ENCODE measurements at regions not wholly inside any gene's neighbourhood (a gene's known extent, or its start where the extent isn't known, plus 50 kb on each side); places are given as distances from the start of the nearest gene placed in this dataset.
A peak's percentile ranks its signal among the peaks of the same experiment; 100 is the strongest.
"Not testable (repeated sequence)": the region's sequence is repeated elsewhere in the genome, so short reads cannot be mapped to it uniquely, and the experiment has no call there.

DNA sequence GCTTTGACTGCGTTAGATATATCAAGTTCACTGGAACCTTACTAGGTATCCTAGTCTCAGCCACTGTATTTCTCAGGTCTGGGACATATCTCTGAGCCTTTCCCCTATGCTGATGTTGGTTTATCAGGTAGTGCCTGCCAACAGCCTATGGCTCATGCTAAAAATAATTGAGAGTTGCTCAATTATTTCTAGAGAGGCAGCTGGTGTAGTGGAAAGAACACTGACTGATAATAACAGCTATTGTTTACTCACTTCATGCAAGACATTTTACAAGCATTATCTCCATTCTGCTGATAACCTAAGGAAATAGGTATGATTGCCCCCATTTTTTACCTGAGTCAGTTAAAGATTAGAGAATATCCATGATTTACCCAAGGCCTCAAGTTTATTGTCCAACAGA, 231.4 kb downstream of the LRRN1 start:
- DNase-seq: no peak

DNA sequence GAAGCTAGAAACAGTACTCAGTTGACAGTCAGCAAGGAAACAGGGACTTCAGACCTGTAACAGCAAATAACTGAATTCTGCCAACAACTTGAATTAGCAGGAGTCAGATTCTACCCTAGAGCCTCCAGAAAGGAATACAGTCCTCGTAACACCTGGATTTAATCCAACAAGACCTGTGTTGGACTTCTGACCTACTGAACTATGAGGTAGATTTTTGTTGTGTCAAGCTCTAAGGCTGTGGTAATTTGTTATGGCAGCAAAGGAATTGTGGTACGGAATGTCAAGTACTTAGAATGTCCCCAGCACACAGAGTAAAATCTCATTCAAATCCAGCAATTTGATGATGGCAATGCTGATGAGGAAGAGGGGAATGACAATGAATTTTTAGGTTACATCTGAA, 234.1 kb downstream of the LRRN1 start:
- no peak for DNase-seq

DNA sequence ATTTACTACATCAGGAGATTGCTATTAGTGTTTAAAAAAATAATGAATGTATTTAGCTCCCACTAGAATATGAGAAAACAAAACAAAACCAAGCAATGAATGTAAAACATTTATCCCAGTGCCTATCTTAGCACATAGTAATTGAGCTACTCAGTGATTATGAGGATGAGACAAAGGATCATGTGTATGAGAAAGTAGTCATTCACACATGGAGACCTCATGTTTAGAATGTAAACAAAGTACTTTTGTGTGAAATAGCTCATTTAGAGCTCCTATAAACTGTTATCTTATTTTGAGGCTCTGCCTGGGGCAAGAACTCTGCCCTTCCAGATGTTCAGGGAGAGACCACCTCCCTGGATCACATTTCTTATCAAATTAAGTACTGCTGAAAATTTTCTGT, 236.8 kb downstream of the LRRN1 start:
- no peak for DNase-seq

DNA sequence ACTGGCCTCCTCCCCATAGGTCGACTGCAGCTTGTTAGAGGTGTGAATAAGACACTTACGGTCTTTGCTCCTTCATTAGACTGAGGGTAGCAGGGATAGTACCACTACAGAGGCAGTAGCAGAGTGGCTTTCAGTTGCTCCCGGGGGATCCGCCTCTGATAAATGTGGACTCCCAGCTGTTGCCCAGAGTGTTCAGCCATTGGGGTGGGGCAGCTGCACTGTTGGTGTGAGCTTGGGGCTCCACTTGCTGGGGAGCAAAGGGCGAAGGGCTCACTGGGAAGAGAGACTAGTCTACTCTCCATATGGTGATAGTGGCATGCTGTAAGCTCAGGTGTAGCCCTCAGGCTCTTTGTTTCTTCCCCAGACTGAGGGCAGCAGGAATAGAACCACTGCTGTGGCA, 239.1 kb downstream of the LRRN1 start:
- no peak for DNase-seq

DNA sequence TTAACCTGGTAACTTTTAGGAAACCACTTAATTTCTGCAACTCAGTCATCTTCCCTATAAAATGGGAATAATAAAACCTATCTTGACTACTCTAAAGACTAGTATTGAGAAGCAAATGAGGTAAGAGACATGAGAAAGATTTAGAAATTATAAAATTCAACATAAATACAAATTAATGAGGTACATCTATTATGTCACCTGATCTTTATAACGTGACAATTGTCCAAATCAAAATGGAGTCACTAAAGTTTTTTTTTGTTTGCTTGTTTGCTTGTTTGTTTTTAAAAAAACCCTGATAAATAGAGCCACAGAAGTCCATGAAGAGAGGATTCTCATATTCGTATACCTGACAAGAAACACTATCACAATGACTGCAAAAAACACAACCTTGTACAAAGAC, 242.8 kb downstream of the LRRN1 start:
- DNase-seq: no peak

DNA sequence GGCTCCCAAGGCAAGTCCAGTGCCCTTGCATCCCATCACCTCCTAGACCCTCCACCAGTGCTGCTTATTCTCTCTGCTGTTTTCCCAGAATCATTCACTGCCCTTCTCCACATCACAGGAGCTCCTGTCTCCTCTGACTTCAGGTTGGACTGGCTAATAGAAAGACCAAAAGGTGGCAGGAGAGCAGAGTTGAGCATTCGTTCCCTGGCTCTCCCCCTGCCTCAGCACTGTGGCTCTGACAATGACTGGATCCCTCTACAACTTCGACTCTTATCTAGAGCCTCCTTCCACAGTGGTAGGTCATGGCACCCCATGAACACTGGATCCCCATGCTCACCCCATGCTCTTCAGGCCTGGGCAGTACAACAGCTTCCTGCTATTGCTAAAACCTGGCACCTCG, 243.6 kb downstream of the LRRN1 start:
- DNase-seq: no peak

DNA sequence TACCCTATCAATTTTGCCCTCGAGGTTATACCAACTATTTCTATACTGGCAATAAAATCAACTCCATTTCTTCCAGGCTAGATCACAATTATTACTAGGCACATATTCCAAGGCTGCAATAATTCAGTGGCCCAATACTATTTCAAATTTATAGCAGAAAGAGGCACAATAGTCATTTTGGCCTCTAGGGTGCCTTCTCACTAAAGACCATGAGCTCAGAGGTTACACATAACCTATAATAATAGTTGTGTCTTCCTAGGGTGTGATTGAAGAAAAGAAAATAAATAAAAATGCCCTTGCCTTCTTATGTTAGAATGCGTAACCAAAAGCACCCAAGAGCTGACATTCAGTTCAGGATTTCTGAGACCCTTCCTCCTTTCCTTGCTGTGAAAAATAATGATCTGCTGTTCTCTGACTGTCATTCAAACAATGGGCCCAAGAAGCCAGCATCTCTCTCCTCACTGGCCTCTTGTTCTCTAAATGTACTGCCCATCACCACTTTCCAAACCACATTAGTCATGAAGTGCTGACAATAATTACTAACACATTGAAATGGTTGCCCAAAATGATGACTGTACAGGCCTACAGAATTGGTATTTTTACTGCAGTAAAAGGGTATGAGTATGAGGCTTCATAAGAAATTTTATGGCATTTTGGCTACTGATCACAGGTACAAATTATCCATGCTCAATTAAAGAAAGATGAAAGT, 244.8 kb downstream of the LRRN1 start:
- no peak for DNase-seq

DNA sequence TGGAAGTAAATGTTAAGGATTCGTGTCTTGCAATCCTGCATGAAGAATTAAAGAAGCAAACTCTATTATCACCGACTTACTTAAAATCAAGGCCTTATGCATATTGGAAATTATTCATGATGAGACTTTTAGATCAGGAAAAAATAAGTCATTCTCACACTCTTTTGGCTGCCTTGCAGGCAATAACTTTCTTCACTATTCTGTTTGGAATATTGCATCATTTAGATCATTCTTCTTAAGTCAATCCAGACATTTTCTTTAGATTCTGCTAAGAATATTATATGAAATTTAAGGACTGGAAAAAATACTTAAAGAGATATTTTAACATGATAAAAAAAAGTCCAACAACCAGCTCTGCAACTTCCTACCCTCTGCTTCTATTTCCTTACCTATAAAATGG, 245.4 kb downstream of the LRRN1 start:
- no peak for DNase-seq

DNA sequence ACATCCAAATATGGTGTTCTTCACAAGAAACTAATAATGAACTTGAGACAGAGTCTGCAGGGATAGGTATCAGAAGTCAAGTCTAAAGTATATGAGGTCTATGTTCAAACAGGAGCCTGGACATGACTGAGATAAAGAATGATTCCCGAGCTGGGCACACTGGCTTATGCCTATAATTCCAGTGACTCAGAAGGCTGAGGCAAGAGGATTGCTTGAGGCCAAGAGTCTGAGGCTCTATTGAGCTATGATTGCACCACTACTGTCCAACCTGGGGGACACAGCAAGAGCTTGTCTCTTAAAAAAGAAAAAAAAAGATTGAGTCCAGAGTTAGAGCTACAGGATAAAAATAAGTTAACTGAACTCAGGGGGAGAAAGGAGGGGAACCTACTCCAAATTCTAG, 246.5 kb downstream of the LRRN1 start:
- DNase-seq: no peak

DNA sequence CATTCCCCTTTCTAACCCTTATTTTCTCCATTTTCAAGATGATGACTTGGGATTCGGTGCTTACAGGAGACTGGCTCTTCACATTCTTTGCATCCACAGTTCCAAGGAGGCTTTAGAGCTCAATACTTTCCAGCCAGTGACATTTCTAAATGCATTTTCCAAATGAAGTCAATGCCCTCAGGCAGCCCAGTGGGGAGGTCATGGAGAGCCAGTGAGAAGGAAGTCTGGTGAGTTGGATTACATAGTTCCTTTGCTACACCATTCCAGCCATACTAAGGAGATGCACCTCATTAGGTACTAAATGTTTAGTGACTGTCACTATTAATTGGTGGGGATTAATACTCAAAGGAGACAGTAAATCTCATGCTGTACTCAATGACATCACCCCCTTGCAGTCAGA, 248.1 kb downstream of the LRRN1 start:
- no peak for DNase-seq

DNA sequence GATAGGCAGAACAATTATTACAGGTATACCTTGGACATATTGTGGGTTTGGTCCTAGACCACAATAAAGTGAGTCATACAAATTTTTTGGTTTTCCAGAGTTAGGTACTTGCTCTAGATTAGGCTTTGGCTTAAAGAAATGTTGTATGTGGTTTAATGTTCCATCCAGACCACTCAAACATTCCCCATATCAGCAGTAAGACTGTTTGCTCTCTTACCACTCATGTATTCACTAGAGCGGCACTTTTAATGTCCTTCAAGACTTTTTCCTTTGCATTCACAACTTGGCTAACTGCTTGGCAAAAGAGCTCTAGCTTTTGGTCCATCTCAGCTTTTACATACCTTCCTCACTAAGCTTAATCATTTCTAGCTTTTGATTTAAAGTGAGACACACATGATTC, 250.5 kb upstream of the SETMAR start:
- DNase-seq: no peak

DNA sequence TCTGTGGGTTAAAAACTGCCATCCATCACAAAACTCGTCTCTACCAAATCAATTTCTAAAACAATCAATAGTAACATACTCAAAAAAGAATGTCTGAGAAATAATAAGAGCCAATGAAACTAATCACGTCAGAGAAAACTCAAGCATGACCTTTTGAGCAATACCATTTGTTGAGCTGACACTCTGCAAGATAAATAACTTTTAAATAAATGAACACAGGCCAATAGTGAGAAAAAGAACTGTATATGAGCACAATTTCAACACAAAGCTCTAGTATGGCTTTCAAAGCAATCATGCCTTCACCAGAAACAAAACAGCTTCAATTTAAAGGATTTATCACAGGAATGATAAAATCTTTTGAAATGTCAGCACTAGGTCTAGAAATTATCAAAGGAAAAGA, 249.2 kb upstream of the SETMAR start:
- DNase-seq: no peak

DNA sequence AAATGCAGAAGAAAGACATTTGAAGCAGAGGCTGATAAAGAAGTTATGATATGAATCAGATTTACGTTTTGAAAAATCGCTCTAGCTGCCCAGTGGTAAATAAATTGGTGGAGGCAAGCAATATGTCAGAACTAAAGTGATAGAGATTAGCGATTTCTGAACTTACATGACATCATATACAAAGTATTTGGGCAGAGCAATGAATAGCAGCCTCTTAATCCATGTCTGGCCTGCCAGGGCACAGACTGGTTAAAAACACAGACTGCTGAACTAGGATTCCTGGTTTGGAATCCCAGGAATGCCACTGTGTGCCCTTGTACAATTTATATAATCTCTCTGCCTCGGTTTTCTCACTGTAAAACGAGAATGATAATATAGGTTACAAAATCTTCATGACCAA, 243.1 kb upstream of the SETMAR start:
- DNase-seq: no peak

DNA sequence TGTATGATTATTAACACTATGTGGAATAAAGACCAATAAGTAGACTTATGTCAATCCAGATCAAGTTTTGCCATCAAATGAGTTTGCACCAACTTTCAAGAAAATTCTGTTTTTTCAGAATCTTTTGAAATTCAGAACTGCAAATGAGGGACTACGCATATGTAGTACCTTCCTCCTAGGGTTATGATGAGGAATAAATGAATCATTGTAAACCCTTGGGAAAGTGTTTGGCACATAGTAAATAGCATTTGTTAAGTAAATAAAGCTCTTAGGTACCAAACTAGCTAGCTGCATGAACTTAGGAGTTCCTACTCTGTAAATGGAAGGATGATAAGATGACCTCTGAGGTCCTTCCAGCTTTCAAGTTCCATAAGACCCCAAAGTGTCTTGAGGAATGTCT, 242.6 kb upstream of the SETMAR start:
- no peak for DNase-seq

DNA sequence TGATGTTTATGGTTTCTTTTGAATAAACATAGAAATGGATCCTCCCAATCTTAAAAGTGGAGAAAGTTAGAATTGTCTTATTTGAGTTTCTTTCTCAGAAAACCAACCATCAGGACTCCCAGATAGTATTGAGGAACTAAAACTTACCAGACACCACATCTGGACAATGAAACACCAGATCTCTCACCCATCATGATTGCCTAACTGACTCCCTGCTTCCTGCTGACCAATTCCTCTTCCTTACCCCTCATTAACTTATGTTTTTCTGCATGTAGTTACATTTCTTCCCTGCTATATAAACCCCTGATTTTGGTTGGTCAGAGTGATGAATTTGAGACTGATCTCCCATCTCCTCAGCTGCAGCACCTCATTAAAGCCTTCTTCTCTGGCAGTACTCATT, 242.0 kb upstream of the SETMAR start:
- peak; percentile 36 for DNase-seq

DNA sequence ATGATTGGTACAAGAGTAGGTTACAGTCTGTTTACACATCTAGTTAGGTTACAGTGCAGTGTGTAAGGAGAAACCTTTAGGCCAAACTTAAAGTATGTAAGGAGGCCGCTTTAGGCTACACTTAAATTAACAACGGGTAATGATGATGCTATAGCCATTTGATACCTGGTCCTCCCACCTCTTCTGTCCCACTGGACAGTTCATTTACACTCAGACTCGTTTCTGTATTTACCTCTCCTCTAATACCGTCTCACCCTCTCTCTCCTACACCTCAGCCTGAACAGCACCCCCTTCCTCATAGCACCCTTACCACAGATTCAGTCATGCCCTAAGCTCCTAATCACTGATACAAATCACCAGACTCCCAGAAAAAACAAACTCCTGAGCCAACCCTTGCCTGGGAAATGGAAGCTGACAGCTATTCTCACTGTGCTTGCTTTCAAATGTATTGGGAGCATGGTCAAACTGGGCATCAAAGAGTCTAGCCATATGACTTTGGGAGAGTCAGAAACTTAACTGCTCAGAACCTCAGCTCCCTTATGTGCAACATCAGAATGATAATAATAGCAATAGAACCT, 241.3 kb upstream of the SETMAR start:
- DNase-seq: no peak

DNA sequence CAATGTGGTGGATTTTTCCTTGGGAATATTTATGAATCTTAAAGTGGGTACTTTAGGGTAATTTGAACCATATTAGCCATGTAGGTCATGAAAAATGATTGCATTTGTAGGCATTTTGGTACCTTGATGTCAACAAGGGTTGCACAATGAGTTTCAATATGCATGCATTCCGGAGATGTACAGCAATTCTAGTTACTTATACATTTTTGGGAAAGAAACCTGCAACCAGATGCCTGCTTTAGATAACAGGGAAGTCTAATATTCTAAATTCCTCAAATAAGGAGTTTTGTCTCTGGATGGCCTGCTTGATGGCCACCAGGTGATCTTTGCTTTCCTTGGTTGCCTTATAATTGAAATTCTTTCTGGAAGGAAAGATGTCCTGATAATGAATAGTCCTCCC, 240.5 kb upstream of the SETMAR start:
- DNase-seq: no peak

DNA sequence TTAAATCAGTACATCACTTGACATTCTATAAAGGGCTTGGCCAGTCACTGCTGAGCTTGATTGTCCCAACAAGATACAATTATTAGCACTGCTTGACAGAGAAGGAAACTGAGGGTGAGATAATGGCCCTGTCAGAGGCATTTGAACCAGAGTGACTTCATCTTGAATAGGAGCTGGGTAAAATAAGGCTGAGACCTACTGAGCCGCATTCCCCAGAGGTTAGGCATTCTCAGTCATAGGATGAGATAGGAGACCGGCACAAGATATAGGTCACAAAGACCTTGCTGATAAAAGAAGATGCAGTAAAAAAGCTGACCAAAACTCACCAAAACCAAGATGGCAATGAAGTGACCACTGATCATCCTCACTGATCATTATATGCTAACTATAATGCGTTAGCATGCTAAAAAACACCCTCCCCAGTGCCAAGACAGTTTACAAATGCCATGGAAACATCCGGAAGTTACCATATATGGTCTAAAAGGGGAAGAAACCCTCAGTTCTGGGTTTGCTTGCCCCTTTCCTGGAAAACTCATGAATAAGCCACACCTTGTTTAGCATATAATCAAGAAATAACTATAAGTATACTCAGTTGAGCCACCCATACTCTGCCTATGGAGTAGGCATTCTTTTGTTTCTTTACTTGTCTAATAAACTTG, 239.1 kb upstream of the SETMAR start:
- DNase-seq: no peak

DNA sequence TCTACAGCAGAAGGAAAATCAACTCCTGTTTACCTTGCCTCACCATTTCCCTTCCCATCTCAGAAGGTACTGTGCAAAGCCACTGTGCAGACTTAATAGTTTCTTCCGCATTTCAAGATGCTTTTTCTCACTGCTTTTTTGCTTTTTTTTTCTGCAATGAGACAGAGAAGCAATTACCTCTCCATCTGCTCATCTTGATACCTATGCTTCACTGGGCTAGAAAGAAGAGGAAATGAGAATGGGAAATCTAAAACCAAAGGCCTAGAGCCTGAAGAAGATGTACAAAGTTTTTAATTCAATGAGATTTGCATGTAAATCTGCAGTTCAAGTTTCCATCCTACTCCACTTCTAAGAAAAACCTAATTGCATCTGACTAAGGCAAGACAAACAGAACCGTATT, 238.1 kb upstream of the SETMAR start:
- DNase-seq: no peak

DNA sequence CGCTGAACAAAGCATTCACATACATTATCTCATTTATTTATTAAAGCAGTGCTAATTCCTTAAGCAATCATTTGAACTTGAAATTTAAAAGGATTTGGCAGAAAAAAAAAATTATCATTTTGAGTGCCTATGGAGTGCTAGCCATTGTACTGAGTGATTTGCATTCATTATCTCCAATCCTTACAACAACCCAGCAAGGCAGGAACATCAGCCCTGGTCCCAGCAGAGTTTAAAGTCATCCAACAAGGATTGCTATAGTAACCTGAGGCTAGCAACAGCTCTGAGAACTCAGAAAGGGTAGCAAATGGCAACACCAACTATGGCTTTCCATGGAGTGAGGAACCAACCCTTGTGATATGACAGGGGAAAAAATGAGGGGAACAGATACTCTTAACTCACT, 237.6 kb upstream of the SETMAR start:
- DNase-seq: no peak

DNA sequence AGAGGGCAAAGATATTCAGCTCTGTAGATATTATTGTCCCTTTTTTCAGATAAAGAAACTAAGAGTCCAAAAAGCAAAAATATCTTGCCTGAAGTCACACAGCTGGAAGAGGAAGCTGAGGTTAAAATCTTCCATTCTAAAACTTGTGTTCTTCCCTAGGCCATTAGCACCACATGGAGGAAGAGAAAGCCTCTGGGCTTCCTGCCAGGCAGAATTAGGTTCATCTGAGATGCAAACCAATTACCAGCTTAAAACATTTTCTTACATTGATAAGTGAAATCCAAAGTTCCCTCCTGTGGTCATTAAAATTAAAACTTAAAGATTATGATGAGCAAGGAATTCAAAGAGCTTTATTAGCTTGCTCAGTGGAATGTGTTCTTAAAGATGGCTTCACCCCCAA, 235.3 kb upstream of the SETMAR start:
- DNase-seq: no peak

DNA sequence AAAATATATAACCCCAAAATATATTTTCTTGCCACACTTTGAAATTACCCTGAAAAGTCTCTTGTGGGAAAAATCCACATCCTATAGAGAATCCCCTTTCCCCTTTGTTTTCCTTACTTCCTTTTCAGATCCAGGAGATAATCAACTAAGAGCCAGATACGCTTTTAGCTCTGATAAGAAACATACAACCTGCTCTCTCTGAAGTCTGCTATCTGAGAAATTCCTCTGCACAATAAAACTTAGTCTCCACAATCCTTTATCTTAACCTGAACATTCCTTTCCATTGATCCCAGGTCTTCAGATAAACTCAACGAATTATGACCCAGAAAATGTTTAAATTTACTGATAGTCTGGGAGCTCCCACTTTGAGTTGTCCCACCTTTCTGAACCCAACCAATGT, 233.4 kb upstream of the SETMAR start:
- DNase-seq: no peak

DNA sequence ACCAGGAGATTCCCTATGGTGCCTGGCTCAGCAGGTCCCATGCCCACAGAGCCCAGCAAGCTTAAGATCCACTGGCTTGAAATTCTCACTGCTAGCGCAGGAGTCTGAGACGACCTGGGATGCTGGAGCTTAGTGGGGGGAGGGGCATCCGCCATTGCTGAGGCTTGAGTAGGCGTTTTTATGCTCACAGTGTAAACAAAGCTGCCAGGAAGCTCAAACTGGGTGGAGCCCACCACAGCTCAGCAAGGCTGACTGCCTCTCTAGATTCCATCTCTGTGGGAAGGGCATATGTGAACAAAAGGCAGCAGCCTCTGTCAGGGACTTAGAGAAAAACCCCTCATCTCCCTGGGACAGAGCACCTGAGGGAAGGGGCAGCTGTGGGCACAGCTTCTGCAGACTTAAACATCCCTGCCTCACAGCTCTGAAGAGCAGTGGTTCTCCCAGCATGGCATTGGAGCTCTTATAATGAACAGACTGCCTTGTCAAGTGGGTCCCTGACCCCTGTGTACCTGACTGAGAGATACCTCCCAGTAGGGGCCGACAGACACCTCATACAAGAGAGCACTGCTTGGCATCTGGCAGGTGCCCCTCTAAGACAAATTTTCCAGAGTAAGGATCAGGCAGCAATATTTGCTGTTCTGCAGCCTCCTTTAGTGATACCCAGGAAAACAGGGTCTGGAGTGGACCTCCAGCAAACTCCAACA, 231.5 kb upstream of the SETMAR start:
- no peak for DNase-seq

DNA sequence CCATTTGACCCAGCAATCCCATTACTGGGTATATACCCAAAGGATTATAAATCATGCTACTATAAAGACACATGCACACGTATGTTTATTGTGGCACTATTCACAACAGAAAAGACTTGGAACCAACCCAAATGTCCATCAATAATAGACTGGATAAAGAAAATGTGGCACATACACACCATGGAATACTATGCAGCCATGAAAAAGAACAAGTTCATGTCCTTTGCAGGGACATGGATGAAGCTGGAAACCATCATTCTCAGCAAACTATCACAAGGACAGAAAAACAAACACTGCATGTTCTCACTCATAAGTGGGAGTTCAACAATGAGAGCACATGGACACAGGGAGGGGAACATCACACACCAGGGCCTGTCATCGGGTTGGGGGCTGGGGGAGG, 225.9 kb upstream of the SETMAR start:
- not testable (repeated sequence) for DNase-seq

Measured in suppressor macrophage treated with lipopolysaccharide for 4 hours (primary cell).